AG09319 (cell line): ENCODE measurements at regions not wholly inside any gene's neighbourhood (a gene's known extent, or its start where the extent isn't known, plus 50 kb on each side); places are given as distances from the start of the nearest gene placed in this dataset.

Source experiments
- DNase-seq: peaks from one replicate; pipeline ENCODE4 v3.0.0-alpha.2; 2010; ENCODE audit warnings: low read depth; ENCODE audit errors: extremely low read depth
- CTCF ChIP-seq: IDR thresholded peaks from 2 replicates; pipeline ENCODE4 v1.5.1; 2011; ENCODE audit warnings: low read depth, mild to moderate bottlenecking, inconsistent platforms, low read length, moderate library complexity

- no peak for DNase-seq
- TF ChIP-seq CTCF = no peak
Measured at GRCh38 chr4:176433983-176434382, 114.2 kb downstream of the SPCS3 start.

GRCh38 chr4:176435901-176436292 lies 116.1 kb downstream of the SPCS3 start:
- DNase-seq = no peak
- no peak for TF ChIP-seq CTCF

- peak; percentile 28 for DNase-seq
- TF ChIP-seq CTCF = no peak
Measured at GRCh38 chr4:176436293-176436973, 116.7 kb downstream of the SPCS3 start.

GRCh38 chr4:176437756-176438155 lies 118.0 kb downstream of the SPCS3 start:
- TF ChIP-seq CTCF = no peak
- DNase-seq = no peak

GRCh38 chr4:176438401-176438800 lies 118.6 kb downstream of the SPCS3 start:
- TF ChIP-seq CTCF = no peak
- peak; percentile 81 for DNase-seq

GRCh38 chr4:176439611-176440010 lies 119.8 kb downstream of the SPCS3 start:
- DNase-seq = no peak
- no peak for TF ChIP-seq CTCF

GRCh38 chr4:176440698-176441097 lies 120.9 kb downstream of the SPCS3 start:
- DNase-seq = no peak
- TF ChIP-seq CTCF = no peak
